ENCODE measurements at regions not wholly inside any gene's neighbourhood (a gene's known extent, or its start where the extent isn't known, plus 50 kb on each side); places are given as distances from the start of the nearest gene placed in this dataset.
"Not testable (repeated sequence)": the region's sequence is repeated elsewhere in the genome, so short reads cannot be mapped to it uniquely, and the experiment has no call there.

DNA sequence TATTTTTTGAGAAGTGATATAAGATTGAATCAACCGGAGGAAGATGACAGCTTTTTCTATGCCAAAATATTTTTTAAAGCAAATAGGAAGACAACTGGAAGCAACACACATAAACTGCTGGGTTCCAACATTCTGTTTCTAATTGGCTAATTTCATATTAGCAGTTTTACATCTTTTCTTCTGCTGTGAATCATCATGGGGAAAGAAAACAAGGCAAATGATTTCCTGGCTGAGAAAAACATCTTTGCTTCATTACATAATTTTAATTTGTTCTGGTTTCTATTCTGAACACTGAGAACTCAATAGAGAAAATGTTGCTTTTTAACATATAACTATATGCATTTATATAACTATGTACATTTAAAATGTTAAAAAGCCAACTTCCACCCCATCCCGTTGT, 2518.5 kb downstream of the ARAP2 start:
- Histone ChIP-seq H3K36me3 (no peaks in the 10 kb centered on the region), H3K4me3 (ENCODE audit: low read depth, low read length) (no peak overlapping the region), H3K27me3 (no peaks in the 10 kb centered on the region), H3K9me3 (no peaks in the 10 kb centered on the region), H3K4me1 (peaks cover 18% of the 10 kb centered on the region; the same call in 1 of the 2 replicates)
- DNase-seq = no peak
- TF ChIP-seq, protein P1, sequence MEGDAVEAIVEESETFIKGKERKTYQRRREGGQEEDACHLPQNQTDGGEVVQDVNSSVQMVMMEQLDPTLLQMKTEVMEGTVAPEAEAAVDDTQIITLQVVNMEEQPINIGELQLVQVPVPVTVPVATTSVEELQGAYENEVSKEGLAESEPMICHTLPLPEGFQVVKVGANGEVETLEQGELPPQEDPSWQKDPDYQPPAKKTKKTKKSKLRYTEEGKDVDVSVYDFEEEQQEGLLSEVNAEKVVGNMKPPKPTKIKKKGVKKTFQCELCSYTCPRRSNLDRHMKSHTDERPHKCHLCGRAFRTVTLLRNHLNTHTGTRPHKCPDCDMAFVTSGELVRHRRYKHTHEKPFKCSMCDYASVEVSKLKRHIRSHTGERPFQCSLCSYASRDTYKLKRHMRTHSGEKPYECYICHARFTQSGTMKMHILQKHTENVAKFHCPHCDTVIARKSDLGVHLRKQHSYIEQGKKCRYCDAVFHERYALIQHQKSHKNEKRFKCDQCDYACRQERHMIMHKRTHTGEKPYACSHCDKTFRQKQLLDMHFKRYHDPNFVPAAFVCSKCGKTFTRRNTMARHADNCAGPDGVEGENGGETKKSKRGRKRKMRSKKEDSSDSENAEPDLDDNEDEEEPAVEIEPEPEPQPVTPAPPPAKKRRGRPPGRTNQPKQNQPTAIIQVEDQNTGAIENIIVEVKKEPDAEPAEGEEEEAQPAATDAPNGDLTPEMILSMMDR (IDR thresholded peaks at IDR 0.05; ENCODE audit: low read depth, low read length) = no peak

DNA sequence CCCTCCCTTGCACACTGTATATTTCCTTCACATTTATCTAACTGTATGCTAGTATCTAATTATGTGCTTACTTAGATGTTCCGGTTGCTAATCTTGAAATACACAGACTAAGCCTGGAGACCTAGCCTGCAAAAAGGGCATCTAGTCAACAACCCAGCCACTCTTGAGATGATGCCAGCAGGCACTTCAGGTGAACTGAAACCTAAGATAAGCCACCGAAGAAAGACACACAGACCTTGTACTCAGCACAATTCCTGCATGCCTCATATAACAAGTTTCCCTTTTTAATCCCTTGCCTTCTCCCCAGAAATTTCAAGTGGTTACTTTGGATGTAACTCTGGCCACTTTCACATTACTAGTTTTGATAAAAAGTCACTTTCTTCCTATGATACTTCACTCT, 2506.6 kb downstream of the ARAP2 start:
- H3K4me3 ChIP-seq (ENCODE audit: low read depth, low read length) = no peak overlapping the region
- no peak for DNase-seq
- H3K9me3 ChIP-seq = no peaks in the 10 kb centered on the region
- H3K36me3 ChIP-seq = no peaks in the 10 kb centered on the region
- no peaks in the 10 kb centered on the region for H3K4me1 ChIP-seq
- TF ChIP-seq, protein P1 (IDR thresholded peaks at IDR 0.05; ENCODE audit: low read depth, low read length) = no peak
- H3K27me3 ChIP-seq = no peaks in the 10 kb centered on the region

DNA sequence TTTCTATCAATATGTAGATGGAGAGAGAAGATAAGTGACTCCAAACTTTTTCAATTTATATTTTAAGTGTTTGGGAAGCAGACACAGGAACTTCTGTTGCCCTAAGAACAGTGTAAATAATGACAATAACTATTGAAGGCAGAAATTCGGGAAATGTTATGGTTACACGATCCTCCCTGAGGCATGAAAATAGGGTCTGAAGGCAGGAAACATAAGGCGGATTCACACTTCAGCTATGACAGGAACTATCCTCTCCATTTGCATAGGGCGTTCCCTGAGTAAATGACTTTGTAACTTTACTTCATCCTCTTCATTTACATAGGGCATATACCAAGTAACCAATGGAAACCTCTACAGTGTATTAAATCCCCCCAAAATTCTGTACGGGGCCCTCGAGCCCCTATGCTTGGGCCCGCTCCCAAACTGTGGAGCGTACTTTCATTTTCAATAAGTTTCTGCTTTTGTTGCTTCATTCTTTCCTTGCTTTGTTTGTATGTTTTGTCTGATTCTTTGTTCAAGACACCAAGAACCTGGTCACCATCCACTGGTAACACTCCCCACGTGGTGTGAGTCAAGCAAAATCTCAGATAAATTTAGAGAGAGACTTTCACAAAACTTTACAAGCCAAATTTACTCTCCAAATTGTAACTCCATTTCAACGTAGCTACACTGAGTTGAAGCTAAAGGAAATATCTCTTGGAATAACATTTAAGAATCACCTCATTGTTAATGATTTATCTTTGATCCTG, 2504.3 kb downstream of the ARAP2 start:
- no peak for DNase-seq
- H3K4me1 ChIP-seq = no peaks in the 10 kb centered on the region
- no peaks in the 10 kb centered on the region for H3K27me3 ChIP-seq
- H3K36me3 ChIP-seq = no peaks in the 10 kb centered on the region
- no peak overlapping the region for H3K4me3 ChIP-seq (ENCODE audit: low read depth, low read length)
- no peaks in the 10 kb centered on the region for H3K9me3 ChIP-seq
- TF ChIP-seq, protein P1 (IDR thresholded peaks at IDR 0.05; ENCODE audit: low read depth, low read length) = no peak

DNA sequence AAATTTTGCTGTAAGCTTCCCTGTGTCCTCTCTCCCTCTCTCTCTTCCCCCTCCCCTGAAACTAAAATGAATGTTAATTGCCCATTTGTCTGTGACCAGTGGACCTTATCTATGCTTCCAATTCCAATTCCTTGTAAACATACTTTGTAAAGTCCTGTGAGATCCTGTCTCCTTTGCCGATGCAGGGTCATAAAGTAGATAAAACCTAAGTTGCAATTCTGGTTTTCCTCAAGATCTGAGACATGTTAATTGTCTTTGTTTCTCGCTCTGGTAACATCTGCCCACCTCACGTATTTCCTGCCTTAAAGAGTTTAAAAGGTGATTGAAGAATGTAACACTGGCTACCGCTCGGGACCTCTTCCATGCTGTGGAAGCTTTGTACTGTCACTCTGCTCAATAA, 2503.4 kb downstream of the ARAP2 start:
- H3K36me3 ChIP-seq; H3K4me1 ChIP-seq; H3K27me3 ChIP-seq; H3K9me3 ChIP-seq; H3K4me3 ChIP-seq (ENCODE audit: low read depth, low read length); DNase-seq: not testable (repeated sequence)

DNA sequence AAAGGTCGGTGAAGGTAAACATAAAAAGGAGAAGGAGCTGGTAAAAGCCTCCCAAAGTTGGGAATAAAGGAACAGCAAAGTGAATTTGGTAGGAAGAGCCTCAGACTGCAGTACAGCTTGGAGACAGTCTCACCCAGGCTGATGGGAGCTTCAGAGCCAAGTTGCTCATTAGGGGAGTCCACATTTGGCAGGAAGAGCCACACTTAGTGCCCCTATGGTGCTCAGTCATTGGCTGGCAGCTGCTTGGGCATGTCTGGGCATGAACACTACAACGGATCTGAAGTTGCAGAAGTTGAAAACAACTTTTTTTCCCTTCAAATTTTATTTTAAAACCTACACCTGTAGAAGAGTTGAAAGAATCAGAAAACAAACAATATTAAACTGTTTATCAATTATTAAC, 2497.3 kb downstream of the ARAP2 start:
- TF ChIP-seq, protein P1 (IDR thresholded peaks at IDR 0.05; ENCODE audit: low read depth, low read length) = no peak
- DNase-seq = no peak
- H3K4me3 ChIP-seq (ENCODE audit: low read depth, low read length) = no peak overlapping the region
- no peaks in the 10 kb centered on the region for H3K27me3 ChIP-seq
- H3K4me1 ChIP-seq = no peaks in the 10 kb centered on the region
- H3K9me3 ChIP-seq = no peaks in the 10 kb centered on the region
- no peaks in the 10 kb centered on the region for H3K36me3 ChIP-seq

DNA sequence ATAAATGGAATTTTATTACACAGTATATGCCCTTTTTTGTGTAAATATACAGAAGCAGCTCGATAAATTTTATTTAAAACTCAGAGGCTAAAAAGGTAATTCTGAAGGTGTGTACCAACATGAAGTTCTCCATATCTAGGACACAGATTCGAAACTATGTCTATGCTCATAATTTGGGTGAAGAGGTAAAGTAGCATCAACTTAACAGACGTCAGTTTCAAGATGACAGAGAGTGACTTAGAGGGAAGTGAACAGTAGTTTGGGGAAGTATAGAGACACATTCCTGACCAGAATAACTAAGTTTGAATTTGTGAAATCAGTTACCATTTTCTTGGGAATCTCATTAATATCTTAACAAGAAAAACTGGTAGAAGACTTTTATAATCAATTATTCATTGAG, 2493.3 kb downstream of the ARAP2 start:
- Histone ChIP-seq H3K36me3 (no peaks in the 10 kb centered on the region), H3K4me3 (ENCODE audit: low read depth, low read length) (no peak overlapping the region), H3K27me3 (no peaks in the 10 kb centered on the region), H3K4me1 (no peaks in the 10 kb centered on the region), H3K9me3 (no peaks in the 10 kb centered on the region)
- no peak for DNase-seq
- TF ChIP-seq, protein P1 (IDR thresholded peaks at IDR 0.05; ENCODE audit: low read depth, low read length) = no peak

Data from BE2C (cell line).